HL-60/S4 treated with phorbol 12-myristate 13-acetate at 8.2 ng/mL for 4 days and 3 days (cell line): ENCODE measurements at regions not wholly inside any gene's neighbourhood (a gene's known extent, or its start where the extent isn't known, plus 50 kb on each side); places are given as distances from the start of the nearest gene placed in this dataset.

Experiments
- in situ Hi-C: fragments of 300-500 bp; cut with MboI; formaldehyde crosslinking; loops from 2 replicates; pipeline ENCODE4 v1.15.0; 2022; ENCODE audit warnings: low sequenced_read_pairs

GRCh38 chr16:65172356-65172755 lies 50.5 kb upstream of the CDH11 start:
- in situ Hi-C loops, result no loop called here
